ENCODE measurements at regions not wholly inside any gene's neighbourhood (a gene's known extent, or its start where the extent isn't known, plus 50 kb on each side); places are given as distances from the start of the nearest gene placed in this dataset.
A peak's percentile ranks its signal among the peaks of the same experiment; 100 is the strongest.
"Not testable (repeated sequence)": the region's sequence is repeated elsewhere in the genome, so short reads cannot be mapped to it uniquely, and the experiment has no call there.

DNA sequence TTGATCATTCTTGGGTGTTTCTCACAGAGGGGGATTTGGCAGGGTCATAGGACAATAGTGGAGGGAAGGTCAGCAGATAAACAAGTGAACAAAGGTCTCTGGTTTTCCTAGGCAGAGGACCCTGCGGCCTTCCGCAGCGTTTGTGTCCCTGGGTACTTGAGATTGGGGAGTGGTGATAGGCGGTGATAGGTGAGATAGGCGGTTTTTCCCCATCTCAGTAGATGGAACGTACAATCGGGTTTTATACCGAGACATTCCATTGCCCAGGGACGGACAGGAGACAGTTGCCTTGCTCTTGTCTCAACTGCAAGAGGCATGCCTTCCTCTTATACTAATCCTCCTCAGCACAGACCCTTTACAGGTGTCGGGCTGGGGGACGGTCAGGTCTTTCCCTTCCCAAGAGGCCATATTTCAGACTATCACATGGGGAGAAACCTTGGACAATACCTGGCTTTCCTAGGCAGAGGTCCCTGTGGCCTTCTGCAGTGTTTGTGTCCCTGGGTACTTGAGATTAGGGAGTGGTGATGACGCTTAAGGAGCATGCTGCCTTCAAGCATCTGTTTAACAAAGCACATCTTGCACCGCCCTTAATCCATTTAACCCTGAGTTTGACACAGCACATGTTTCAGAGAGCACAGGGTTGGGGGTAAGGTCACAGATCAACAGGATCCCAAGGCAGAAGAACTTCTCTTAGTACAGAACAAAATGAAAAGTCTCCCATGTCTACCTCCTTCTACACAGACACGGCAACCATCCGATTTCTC, 86.2 kb downstream of the OR2B2 start:
- DNase-seq = peak; percentile 37

DNA sequence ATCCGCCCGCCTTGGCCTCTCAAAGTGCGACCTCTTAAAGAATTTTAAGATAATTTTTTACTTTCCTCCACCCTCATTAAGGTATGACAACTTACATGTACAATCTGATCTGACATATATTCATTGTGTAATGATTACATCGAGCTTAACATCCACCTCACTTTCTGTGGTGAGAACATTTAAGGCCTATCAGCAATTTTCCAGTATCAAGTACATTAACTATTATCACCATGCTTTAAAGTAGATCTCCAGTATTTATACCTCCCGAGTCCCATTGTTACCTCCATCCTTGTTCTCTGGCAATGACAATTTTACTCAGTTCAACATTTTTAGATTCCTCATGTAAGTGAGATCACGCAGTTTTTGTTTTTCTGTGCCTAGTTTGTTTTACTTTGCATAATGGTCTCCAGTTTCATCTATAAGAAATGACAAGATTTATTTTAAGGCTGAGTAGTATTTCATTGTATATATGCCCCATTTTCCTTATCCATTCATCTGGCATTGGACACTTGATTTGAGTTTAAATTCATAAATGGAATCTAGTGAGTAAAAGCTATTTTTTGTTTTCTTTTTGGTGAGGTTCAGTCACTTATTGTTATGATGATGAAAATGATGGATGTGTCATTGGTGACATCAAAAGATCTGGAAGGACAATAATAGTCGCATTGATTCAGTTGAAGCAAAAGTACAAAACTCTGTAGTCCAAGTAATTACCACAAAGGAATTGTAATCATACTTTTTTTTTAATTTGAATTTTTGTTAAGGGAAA, 87.0 kb downstream of the OR2B2 start:
- DNase-seq = no peak

DNA sequence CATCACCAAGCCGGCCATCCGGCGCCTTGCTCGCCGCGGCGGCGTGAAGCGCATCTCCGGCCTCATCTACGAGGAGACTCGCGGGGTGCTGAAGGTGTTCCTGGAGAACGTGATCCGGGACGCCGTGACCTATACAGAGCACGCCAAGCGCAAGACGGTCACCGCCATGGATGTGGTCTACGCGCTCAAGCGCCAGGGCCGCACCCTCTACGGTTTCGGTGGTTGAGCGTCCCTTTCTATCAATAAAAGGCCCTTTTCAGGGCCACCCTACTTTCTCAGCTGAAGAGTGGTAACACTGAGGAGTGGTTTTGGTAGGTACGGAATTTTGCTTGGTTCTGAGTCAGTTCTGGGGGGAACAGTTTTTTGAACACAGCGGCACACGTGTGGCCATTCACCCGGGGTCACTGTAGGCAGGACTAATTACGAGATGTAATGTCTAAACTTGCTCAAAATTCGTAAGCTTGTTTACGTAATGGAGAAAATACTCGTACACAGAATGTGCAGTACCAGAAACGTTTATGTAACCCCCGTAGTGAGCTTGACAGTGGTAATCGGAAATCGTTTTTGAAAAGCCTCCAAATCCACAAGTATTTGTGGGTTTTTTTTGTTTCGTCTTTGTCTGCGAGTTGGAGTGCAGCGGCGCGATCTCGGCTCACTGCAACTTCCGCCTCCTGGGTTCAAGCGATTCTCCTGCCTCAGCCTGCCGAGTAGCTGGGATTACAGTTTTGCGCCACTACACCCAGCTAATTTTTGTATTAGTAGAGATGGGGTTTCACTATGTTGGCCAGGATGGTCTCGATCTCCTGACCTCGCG, 87.8 kb downstream of the OR2B2 start:
- DNase-seq = not testable (repeated sequence)

DNA sequence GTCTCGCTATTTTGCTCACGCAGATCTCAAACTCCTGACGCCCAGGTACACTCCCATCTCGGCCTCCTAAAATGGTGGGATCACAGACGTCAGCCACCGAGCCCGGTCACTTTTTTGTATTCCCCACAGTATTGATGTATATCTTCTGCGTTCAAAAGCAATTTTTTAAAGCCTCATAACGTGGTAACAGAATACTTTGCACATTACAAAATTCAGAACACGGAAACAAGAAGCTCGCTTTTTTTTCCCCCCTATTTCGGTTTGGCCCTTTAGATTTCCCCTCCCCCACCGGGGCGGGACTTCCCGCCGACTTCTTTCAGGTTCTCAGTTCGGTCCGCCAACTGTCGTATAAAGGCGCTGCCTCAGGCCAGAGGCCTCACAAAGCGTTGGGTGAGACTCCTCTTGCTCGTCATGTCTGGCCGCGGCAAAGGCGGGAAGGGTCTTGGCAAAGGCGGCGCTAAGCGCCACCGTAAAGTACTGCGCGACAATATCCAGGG, 88.4 kb downstream of the OR2B2 start:
- DNase-seq = peak; percentile 58

DNA sequence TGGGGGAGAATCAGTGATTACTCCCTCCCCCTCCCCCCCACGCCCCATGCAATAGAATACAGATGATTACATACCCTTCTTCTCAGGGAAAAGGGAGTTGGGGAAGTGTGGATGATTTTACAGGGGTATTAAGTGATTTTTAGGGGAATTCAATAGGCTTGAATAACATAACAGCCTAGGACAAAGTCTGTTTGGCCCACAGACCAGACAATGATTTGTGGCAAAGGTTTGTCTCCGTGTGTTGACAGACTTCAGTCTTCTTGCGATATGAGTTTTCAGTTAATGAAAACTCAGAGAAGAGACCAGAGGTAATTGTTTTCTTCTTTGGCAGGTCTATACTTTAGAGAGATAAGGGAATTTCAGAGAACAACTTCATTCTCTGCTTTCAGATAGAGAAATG, 95.3 kb downstream of the OR2B2 start:
- DNase-seq = no peak

DNA sequence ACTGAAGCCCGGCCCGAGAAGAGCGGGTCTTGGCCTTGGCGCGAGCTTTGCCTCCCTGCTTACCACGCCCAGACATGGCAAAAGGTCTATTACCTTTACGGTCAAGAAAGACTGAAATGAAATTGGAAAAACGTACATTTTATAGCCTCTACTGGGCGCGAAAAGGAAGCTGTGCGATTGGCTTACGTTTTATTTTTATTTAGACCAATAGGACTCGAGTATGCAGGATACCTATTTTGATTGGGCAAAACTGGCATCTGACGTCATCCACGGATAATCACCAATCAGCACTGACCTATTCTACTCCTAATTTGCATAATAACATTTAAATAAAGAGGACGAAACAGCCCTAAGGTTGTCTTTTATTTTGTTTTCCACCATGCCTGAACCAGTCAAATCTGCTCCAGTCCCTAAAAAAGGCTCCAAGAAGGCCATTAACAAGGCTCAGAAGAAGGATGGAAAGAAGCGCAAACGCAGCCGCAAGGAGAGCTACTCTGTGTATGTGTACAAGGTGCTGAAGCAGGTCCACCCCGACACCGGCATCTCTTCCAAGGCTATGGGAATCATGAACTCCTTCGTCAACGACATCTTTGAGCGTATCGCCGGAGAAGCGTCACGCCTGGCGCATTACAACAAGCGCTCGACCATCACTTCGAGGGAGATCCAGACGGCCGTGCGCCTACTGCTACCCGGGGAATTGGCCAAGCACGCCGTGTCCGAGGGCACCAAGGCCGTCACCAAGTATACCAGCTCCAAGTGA, 97.4 kb downstream of the OR2B2 start:
- DNase-seq = peak; percentile 84

DNA sequence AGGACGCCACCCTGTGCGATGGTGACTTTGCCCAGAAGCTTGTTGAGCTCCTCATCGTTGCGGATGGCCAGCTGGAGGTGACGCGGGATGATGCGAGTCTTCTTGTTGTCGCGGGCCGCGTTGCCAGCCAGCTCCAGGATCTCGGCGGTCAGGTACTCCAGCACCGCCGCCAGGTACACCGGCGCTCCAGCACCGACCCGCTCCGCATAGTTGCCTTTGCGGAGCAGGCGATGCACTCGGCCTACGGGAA, 97.9 kb downstream of the OR2B2 start:
- not testable (repeated sequence) for DNase-seq

DNA sequence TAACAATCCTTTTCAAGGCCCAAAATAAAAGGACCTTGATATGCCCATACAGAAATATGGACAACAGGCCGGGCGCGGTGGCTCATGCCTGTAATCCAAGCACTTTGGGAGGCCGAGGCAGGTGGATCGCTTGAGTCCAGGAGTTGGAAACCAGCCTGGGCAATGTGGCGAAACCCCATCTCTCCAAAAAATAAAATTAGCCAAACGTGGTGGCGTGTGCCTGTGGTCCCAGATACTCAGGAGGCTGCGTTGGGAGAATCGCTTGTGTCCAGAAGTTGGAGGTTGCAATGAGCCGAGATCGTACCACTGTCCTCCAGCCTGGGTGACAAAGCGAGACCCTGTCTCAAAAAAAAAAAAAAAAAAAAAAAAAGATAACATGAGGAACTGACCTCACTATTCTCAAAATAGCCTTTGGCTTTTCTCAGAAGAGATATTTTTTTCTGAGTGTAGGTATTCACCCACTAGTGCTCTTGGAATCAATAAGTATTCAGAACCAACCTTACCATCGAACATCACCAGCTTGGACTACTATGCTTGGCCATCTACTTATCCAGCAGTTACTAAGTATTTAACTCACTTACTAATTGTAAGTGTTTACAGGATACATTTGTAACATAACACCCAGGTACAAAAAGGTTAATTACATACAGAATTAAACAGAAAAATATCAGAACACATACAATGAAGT, 99.2 kb downstream of the OR2B2 start:
- DNase-seq = no peak

DNA sequence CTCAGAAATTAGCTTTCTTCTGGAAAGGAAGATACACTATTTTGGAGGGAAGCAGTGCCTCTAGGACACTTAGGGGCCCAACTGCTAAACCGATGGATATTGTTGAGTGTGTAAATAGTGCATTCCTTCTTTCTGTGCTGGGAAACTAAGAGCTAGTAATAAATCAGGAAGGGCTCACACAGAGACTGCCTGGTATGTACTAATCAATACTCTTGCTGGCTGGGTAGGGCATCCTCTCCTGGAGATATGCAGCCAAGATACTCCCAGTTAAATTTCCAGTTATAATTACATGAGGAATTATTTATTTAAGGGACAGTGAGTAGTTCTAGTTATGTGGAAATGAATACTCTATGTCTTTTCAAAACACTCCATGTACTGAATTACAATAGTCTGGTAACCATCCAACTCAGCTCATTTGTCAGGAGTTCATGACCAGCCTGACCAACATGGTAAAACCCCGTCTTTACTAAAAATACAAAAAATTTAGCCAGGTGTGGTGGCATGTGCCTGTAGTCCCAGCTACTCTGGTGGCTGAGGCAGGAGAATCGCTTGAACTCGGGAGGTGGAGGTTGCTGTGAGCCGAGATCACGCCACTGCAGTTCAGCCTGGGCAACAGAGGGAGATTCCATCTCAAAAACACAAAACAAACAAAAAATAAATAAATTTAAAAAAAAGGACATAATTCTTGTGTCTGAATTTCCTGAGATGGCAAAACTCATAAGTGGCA, 100.0 kb downstream of the OR2B2 start:
- no peak for DNase-seq

DNA sequence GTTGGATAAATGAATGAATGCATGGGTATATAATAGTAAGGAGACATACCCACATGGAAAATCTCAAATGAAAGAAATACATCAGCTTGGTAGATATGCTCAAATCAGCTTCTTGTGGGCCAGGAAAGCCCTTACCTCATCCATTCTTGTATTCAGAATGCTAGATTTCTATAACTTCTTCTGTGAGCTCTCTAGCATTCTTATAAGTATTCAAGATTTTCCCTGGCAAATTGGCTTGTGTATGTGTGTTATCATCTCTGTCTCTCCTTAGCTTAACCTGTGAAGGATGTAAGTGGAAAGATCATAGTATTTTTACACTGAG, 100.8 kb downstream of the OR2B2 start:
- DNase-seq = no peak

DNA sequence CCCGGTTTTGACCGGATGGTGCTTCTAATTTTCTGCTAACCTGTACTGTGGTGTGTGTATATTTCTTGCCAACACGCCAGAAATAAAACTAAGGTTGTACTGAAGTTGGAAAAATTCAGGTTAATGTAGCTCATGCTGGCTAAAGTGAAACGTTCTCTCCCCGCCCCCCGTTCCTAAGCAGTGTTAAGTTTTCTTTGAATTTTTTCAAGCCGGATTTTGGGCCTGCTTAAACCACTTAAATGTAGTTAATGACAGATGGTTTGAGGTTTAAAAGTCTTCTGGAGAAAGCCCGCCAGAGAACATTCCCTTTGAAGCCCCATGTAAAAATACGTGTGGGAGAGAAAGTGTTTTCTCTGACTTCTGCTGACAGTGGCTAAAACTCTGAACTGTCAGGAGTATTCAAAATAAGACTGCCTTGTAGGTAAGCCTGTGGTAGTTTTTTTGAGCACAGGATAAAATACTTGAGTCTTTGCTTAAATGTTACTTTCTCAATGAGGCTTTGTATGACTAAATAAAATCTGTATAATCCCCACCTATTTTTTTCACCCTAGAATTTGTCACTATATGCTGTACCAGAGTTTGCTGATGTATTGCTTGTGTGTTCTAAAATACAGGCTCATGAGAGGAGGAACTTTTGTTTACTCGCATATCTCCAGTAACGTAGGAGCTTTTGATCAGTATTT, 101.3 kb downstream of the OR2B2 start:
- DNase-seq = no peak

DNA sequence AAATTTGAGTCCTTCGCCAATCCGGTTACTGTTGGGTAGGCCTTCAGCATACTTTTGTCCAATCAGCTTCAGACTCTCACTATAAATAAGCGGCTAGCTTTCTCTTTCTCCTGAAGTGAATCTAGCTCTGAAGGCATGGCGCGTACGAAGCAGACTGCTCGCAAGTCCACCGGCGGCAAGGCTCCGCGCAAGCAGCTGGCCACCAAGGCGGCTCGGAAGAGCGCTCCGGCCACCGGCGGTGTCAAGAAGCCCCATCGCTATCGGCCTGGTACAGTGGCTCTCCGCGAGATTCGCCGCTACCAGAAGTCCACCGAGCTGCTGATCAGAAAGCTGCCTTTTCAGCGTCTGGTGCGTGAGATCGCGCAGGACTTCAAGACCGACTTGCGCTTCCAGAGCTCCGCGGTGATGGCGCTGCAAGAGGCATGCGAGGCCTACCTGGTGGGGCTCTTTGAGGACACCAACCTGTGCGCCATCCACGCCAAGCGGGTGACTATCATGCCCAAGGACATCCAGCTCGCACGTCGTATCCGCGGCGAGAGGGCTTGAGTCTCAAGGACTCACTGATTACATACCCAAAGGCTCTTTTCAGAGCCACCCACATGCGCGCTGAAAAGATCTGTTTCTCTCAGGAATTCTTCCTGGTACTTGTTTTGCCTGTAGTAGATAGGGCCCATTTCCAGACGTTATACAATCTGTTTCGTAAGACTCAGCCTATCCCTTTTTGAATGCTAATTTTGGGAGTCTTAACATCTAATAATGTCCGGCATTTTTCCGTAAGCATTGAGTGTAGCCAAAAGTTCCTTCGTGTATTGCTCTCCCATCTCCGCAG, 102.0 kb downstream of the OR2B2 start:
- peak; percentile 96 for DNase-seq

DNA sequence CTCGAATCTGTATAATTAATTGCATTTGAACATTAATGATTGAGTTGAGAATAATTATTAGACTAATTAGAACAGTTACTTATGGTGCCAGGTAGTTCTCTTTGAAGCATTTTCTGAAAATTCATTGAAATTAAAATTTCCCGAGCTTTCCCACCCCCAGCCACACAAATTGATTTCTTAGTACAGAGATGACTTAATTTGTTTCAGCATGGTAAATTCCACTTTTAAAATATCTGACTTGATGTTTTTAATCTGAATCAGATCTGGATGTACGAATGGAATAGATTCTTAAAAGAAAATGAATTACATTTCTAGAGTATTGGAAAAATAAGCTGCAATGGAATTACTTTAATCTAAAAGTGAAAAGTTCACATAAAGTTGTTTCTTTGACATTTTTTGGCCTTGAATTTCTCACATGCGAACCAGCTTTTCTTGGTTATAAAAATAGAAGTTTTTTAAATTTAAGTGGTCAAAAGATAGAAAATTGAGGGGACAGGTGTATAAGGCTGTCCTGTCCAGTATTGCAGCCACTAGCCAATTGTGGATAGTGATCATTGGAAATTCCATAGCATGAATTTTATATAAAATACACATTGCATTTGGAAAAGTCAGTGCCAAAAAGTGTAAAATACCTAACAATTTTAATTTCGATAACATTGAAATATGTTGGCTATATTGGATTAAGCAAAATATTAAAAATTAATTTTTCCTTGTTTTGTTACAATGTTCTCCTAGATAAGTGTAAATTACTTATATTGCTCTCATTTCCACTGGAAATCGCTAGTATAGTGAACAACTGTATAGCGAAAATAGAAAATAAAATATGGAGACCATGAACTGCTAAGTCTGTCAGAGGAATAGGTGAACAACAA, 102.9 kb downstream of the OR2B2 start:
- DNase-seq = no peak

DNA sequence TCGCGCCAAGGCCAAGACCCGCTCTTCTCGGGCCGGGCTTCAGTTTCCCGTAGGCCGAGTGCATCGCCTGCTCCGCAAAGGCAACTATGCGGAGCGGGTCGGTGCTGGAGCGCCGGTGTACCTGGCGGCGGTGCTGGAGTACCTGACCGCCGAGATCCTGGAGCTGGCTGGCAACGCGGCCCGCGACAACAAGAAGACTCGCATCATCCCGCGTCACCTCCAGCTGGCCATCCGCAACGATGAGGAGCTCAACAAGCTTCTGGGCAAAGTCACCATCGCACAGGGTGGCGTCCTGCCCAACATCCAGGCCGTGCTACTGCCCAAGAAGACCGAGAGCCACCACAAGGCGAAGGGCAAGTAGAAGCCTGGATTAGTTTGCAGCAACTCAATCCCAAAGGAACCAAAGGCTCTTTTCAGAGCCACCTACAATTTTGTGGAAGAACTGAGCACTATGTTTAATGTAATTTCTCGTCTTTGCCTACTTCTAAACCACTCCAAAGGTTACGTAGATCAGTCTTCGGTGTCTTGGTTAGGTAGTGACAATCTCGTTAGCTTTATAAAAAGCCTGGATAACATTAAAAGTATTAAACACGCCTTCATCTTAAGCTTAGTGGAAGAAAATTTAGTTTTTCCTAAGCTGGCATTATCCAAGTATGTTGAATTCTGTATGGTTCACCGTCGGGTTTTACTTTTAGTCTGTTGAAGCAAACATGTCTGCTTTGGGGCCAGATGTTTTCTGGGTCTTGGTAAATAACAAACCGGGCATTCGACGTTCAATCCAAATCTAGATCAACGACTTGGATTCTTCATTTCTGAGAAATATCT, 103.7 kb downstream of the OR2B2 start:
- DNase-seq = peak; percentile 36

DNA sequence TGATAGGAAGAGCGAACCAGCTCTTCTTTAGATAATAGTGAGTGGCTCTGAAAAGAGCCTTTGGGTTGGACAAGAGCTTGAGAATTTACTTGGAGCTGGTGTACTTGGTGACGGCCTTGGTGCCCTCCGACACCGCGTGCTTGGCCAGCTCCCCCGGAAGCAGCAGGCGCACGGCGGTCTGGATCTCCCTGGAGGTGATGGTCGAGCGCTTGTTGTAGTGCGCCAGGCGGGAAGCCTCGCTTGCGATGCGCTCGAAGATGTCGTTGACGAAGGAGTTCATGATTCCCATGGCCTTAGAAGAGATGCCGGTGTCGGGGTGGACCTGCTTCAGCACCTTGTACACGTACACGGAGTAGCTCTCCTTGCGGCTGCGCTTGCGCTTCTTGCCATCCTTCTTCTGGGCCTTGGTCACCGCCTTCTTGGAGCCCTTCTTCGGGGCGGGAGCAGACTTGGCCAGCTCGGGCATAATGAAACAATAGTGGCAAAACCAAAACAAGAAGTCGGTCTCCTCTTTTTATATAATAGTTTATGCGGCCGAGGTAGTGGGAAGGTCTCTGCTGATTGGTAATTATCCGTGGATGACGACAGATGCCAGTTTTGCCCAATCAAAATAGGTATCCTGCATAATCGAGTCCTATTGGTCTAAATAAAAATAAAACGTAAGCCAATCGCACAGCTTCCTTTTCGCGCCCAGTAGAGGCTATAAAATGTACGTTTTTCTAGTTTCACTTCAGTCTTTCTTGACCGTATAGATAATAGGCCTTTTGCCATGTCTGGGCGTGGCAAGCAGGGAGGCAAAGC, 104.6 kb downstream of the OR2B2 start:
- peak; percentile 89 for DNase-seq

DNA sequence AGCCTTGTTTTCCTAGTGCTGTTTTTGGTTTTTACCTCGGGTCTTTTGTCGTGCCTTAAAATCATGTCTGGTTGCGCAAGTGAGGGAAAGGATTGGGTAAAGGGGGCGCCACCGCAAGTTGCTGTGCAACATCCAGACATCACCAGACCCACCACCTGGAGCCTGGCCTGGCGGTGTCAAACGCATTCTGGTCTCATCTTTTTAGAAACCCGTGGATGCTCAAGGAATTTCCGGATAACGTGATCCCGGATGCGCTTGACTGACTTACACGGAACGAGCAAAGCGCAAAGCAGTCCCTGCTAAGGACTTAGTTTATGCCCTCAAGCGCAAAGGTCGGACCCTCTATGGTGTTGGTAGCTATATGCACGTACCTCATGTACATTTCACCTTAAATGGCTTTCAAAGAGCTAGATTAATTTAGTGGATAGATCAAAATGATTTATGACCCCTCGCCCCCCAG, 105.2 kb downstream of the OR2B2 start:
- no peak for DNase-seq

DNA sequence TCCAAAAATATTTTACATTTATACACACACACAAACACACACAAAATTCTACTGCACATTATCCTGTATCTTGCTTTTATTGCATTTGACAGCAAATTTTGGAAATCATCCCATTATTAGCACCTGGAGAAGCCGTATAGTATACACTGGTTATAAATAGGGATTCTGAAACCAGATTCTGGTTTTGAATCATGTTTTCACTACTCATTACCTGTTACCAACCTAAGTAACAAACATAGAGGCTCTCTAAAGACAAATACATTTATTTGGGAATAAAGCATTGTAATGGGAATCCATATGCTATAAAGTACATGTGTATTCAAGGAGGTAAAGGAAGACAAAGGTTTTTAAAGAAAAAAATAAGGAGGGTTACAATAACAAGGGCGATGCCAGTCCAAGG, 106.8 kb downstream of the OR2B2 start:
- no peak for DNase-seq

Data from NCI-H2029 treated with DMSO at 0.1 percent for 48 hours (cell line).